ENCODE measurements at regions not wholly inside any gene's neighbourhood (a gene's known extent, or its start where the extent isn't known, plus 50 kb on each side); places are given as distances from the start of the nearest gene placed in this dataset.

GRCh38 chr4:18568600-18568999 lies 547.0 kb upstream of the LCORL start:
- WGBS, 4 donors = 36 to 48% (median 42%) methylated on average over 2 of the region's 2 CpGs
- DNase-seq (no peak), ATAC-seq (no peak)
- Histone ChIP-seq H3K4me3 (no peak overlapping the region), H3K9me3 (peaks cover 0 to 15% (median 0%) of the 10 kb centered on the region in 12 donors), H3K27me3 (peaks cover 0 to 6% (median 0%) of the 10 kb centered on the region in 9 donors), H3K4me1 (no peaks in the 10 kb centered on the region), H3K36me3 (no peaks in the 10 kb centered on the region), H3K27ac (no peak overlapping the region)
- intact Hi-C loops (cut with DNase I) = no loop called here
- TF ChIP-seq POLR2A (IDR thresholded peaks at IDR 0.05) = no peak
- peak in 4 of 12 donors; percentile 12 to 28 (median 20) for TF ChIP-seq CTCF (IDR thresholded peaks at IDR 0.05)

GRCh38 chr4:18566970-18567799 lies 545.6 kb upstream of the LCORL start:
- no peak for DNase-seq
- H3K9me3 ChIP-seq = peaks cover 0 to 19% (median 0%) of the 10 kb centered on the region in 12 donors
- no peaks in the 10 kb centered on the region for H3K4me1 ChIP-seq
- H3K36me3 ChIP-seq = no peaks in the 10 kb centered on the region
- H3K27me3 ChIP-seq = peaks cover 0 to 5% (median 0%) of the 10 kb centered on the region in 9 donors
- ATAC-seq = no peak
- 73 to 74% (median 74%) methylated on average over 9 of the region's 9 CpGs for WGBS, 4 donors
- TF ChIP-seq CTCF (IDR thresholded peaks at IDR 0.05) = no peak
- no peak for TF ChIP-seq POLR2A (IDR thresholded peaks at IDR 0.05)
- no peak overlapping the region for H3K27ac ChIP-seq
- intact Hi-C loops (cut with DNase I) = no loop called here
- H3K4me3 ChIP-seq = no peak overlapping the region

GRCh38 chr4:18559492-18559891 lies 537.9 kb upstream of the LCORL start:
- Histone ChIP-seq H3K36me3 (no peaks in the 10 kb centered on the region), H3K4me1 (no peaks in the 10 kb centered on the region), H3K27ac (no peak overlapping the region), H3K9me3 (peaks cover 0 to 20% (median 0%) of the 10 kb centered on the region in 12 donors), H3K27me3 (peaks cover 0 to 4% (median 0%) of the 10 kb centered on the region in 9 donors), H3K4me3 (no peak overlapping the region)
- no peak for TF ChIP-seq POLR2A (IDR thresholded peaks at IDR 0.05)
- TF ChIP-seq CTCF (IDR thresholded peaks at IDR 0.05) = no peak
- WGBS, 4 donors = 74 to 88% (median 85%) methylated on average over 3 of the region's 3 CpGs
- ATAC-seq (no peak), DNase-seq (no peak)
- intact Hi-C loops (cut with DNase I) = no loop called here

GRCh38 chr4:18556402-18556801 lies 534.8 kb upstream of the LCORL start:
- no peak overlapping the region for H3K4me3 ChIP-seq
- H3K9me3 ChIP-seq = peaks cover 0 to 6% (median 0%) of the 10 kb centered on the region in 12 donors
- H3K4me1 ChIP-seq = no peaks in the 10 kb centered on the region
- H3K36me3 ChIP-seq = no peaks in the 10 kb centered on the region
- H3K27me3 ChIP-seq = peaks cover 0 to 4% (median 0%) of the 10 kb centered on the region in 9 donors
- TF ChIP-seq POLR2A (IDR thresholded peaks at IDR 0.05) = no peak
- no peak for TF ChIP-seq CTCF (IDR thresholded peaks at IDR 0.05)
- 79 to 90% (median 87%) methylated on average over 1 of the region's 1 CpG for WGBS, 4 donors
- no peak overlapping the region for H3K27ac ChIP-seq
- DNase-seq (no peak), ATAC-seq (no peak)
- intact Hi-C loops (cut with DNase I) = no loop called here

Data from heart left ventricle (tissue), 16 donors.